NCI-H2196 (cell line): ENCODE measurements at regions not wholly inside any gene's neighbourhood (a gene's known extent, or its start where the extent isn't known, plus 50 kb on each side); places are given as distances from the start of the nearest gene placed in this dataset.

Source experiments
- DNase-seq: peaks from one replicate; lab custom pipeline; 2025; ENCODE audit not compliant: unreplicated experiment; lab: John Stamatoyannopoulos, UW

- DNase-seq, result no peak
These were observed 50.9 kb upstream of the ZNF354B start for GRCh38 chr5:178808886-178809285.

- DNase-seq, result no peak
These were observed 58.7 kb upstream of the ZNF354B start for GRCh38 chr5:178801021-178801420.

GRCh38 chr5:178797546-178798440 is 62.0 kb upstream of the ZNF354B start:
- no peak for DNase-seq

- no peak for DNase-seq
These were observed 62.6 kb upstream of the ZNF354B start for GRCh38 chr5:178797101-178797521.

GRCh38 chr5:178796165-178796945 is 63.4 kb upstream of the ZNF354B start:
- no peak for DNase-seq

GRCh38 chr5:178794433-178794832 is 64.0 kb upstream of the ZNF354A start:
- DNase-seq, result no peak

- DNase-seq, result no peak
These were observed 63.2 kb upstream of the ZNF354A start for GRCh38 chr5:178793696-178794095.

GRCh38 chr5:178793151-178793550 is 62.7 kb upstream of the ZNF354A start:
- peak; percentile 10 for DNase-seq

GRCh38 chr5:178791976-178792375 is 61.5 kb upstream of the ZNF354A start:
- DNase-seq, result no peak

- no peak for DNase-seq
These were observed 59.9 kb upstream of the ZNF354A start for GRCh38 chr5:178790371-178790770.

- DNase-seq, result no peak
These were observed 58.1 kb upstream of the ZNF354A start for GRCh38 chr5:178788381-178789085.

GRCh38 chr5:178787889-178788288 is 57.4 kb upstream of the ZNF354A start:
- no peak for DNase-seq

GRCh38 chr5:178786859-178787499 is 56.5 kb upstream of the ZNF354A start:
- DNase-seq, result no peak

GRCh38 chr5:178786417-178786816 is 56.0 kb upstream of the ZNF354A start:
- no peak for DNase-seq

GRCh38 chr5:178785999-178786398 is 55.5 kb upstream of the ZNF354A start:
- no peak for DNase-seq

- DNase-seq, result no peak
These were observed 53.9 kb upstream of the ZNF354A start for GRCh38 chr5:178784391-178784790.

GRCh38 chr5:178781936-178782335 is 51.5 kb upstream of the ZNF354A start:
- no peak for DNase-seq

- DNase-seq, result no peak
These were observed 50.4 kb upstream of the ZNF354A start for GRCh38 chr5:178780581-178781498.
